ENCODE measurements at regions not wholly inside any gene's neighbourhood (a gene's known extent, or its start where the extent isn't known, plus 50 kb on each side); places are given as distances from the start of the nearest gene placed in this dataset.

DNA sequence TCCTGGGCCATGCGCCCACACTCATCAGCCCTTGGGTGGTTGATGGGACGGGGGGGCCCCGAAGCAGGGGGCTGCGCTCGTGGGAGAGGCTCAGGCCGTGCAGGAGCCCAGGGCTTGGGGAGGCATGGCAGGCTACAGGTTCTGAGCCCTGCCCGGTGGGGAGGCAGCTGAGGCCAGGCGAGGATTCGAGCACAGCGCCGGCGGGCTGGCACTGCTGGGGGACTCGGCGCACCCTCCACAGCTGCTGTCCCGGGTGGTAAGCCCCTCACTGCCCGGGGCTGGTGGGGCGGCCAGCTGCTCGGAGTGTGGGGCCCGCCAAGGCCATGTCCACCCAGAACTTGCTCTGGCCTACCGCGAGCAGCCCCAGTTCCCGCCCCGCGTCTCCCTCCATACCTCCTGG, 295.8 kb upstream of the SEL1L start:
- no peaks in the 10 kb centered on the region for H3K4me1 ChIP-seq (ENCODE audit: control insufficient read depth in 1 of 2, insufficient read depth in 2 of 2, low read length in 2 of 2)
- H3K9ac ChIP-seq (ENCODE audit: insufficient read depth, low read length, poor library complexity, severe bottlenecking): no peak overlapping the region
- no peaks in the 10 kb centered on the region for H3K36me3 ChIP-seq (replicated peaks in 1 of 2; ENCODE audit: control insufficient read depth in 1 of 2, insufficient read depth in 2 of 2, low read length in 2 of 2)
- Mint-ChIP-seq H3K27me3 (ENCODE audit: low read depth in 3 of 3) (peaks cover 0 to 1% (median 0%) of the 10 kb centered on the region in 3 donors), H3K9me3 (peaks cover 6 to 30% (median 10%) of the 10 kb centered on the region in 7 donors), H3K36me3 (no peaks in the 10 kb centered on the region), H3K4me1 (no peaks in the 10 kb centered on the region), H3K27ac (no peak overlapping the region), H3K4me3 (no peak overlapping the region)
- H3K9me3 ChIP-seq (replicated peaks in 1 of 2; ENCODE audit: control insufficient read depth in 1 of 2, insufficient read depth in 1 of 2, low read length in 2 of 2): peaks cover 8 to 12% of the 10 kb centered on the region in 2 donors
- no peak overlapping the region for H3K4me3 ChIP-seq (replicated peaks in 1 of 3; ENCODE audit: low read depth in 2 of 3, low read length in 3 of 3)
- 91% methylated on average over 24 of the region's 24 CpGs for WGBS (ENCODE audit: insufficient coverage)
- no peaks in the 10 kb centered on the region for H3K27me3 ChIP-seq (ENCODE audit: control insufficient read depth in 2 of 2, insufficient read depth in 2 of 2, low read length in 2 of 2)
- H3K79me2 ChIP-seq (ENCODE audit: insufficient read depth, low read length): no peaks in the 10 kb centered on the region
- intact Hi-C loops (cut with micrococcal nuclease): no loop called here
- H4K20me1 ChIP-seq (ENCODE audit: insufficient read depth, low read length): no peaks in the 10 kb centered on the region
- no peak for DNase-seq
- no peak for TF ChIP-seq CTCF (IDR thresholded peaks at IDR 0.05)
- no peak overlapping the region for H3K27ac ChIP-seq (ENCODE audit: low read depth in 1 of 2, low read length in 2 of 2)
- no peak overlapping the region for H3K4me2 ChIP-seq (replicated peaks; ENCODE audit: extremely low read depth, low read length, poor library complexity, severe bottlenecking)
- H2AFZ ChIP-seq (ENCODE audit: insufficient read depth, low read depth, low read length, poor library complexity, severe bottlenecking): no peak overlapping the region

GRCh38 chr14:81831128-81831820, 297.6 kb upstream of the SEL1L start:
- no peak for DNase-seq
- H3K9me3 Mint-ChIP-seq: peaks cover 14 to 40% (median 19%) of the 10 kb centered on the region in 7 donors
- intact Hi-C loops (cut with micrococcal nuclease): no loop called here
- no peak overlapping the region for H3K4me3 ChIP-seq (replicated peaks in 1 of 3; ENCODE audit: low read depth in 2 of 3, low read length in 3 of 3)
- no peaks in the 10 kb centered on the region for H3K4me1 ChIP-seq (ENCODE audit: control insufficient read depth in 1 of 2, insufficient read depth in 2 of 2, low read length in 2 of 2)
- no peaks in the 10 kb centered on the region for H3K36me3 ChIP-seq (replicated peaks in 1 of 2; ENCODE audit: control insufficient read depth in 1 of 2, insufficient read depth in 2 of 2, low read length in 2 of 2)
- no peaks in the 10 kb centered on the region for H3K36me3 Mint-ChIP-seq
- no peak for TF ChIP-seq CTCF (IDR thresholded peaks at IDR 0.05)
- H3K9ac ChIP-seq (ENCODE audit: insufficient read depth, low read length, poor library complexity, severe bottlenecking): no peak overlapping the region
- no peaks in the 10 kb centered on the region for H3K27me3 ChIP-seq (ENCODE audit: control insufficient read depth in 2 of 2, insufficient read depth in 2 of 2, low read length in 2 of 2)
- no peaks in the 10 kb centered on the region for H3K4me1 Mint-ChIP-seq
- no peak overlapping the region for H3K27ac ChIP-seq (ENCODE audit: low read depth in 1 of 2, low read length in 2 of 2)
- H3K79me2 ChIP-seq (ENCODE audit: insufficient read depth, low read length): no peaks in the 10 kb centered on the region
- H3K4me3 Mint-ChIP-seq: no peak overlapping the region
- no peak overlapping the region for H3K4me2 ChIP-seq (replicated peaks; ENCODE audit: extremely low read depth, low read length, poor library complexity, severe bottlenecking)
- WGBS (ENCODE audit: insufficient coverage): 91% methylated on average over 2 of the region's 4 CpGs
- H3K9me3 ChIP-seq (replicated peaks in 1 of 2; ENCODE audit: control insufficient read depth in 1 of 2, insufficient read depth in 1 of 2, low read length in 2 of 2): peaks cover 11 to 23% of the 10 kb centered on the region in 2 donors
- H3K27ac Mint-ChIP-seq: no peak overlapping the region
- H4K20me1 ChIP-seq (ENCODE audit: insufficient read depth, low read length): no peaks in the 10 kb centered on the region
- H3K27me3 Mint-ChIP-seq (ENCODE audit: low read depth in 3 of 3): peaks cover 0 to 3% (median 0%) of the 10 kb centered on the region in 3 donors
- H2AFZ ChIP-seq (ENCODE audit: insufficient read depth, low read depth, low read length, poor library complexity, severe bottlenecking): no peak overlapping the region

All from CD14-positive monocyte (primary cell).